Fibroblast of skin of left biceps (primary cell): ENCODE measurements at regions not wholly inside any gene's neighbourhood (a gene's known extent, or its start where the extent isn't known, plus 50 kb on each side); places are given as distances from the start of the nearest gene placed in this dataset.
"Not testable (repeated sequence)": the region's sequence is repeated elsewhere in the genome, so short reads cannot be mapped to it uniquely, and the experiment has no call there.

ENCODE experiments used
- DNase-seq, 2 experiments: peaks; one replicate each; pipeline ENCODE4 v3.0.0-alpha.2; 2013; ENCODE audit warnings: low read depth in 2 of 2

GRCh38 chr4:43607827-43608461, 715.4 kb downstream of the GRXCR1 start:
- no peak for DNase-seq

DNA sequence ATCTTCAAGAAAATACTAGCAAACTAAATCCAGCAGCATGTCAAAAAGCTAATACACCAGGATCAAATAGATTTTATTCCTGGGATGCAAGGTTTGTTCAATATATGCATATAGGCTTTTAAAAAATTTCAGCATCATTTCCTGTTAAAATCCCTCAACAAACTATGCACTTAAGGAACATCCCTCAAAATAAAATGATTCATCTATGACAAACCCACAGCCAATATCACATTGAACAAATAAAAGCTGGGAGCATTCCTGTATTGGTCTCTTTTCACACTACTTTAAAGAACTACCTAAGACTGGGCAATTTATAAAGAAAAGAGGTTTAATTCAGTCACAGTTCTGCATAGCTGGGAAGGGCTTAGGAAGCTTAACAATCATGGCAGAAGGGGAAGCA, 726.7 kb downstream of the GRXCR1 start:
- DNase-seq = no peak

GRCh38 chr4:43637893-43638292, 745.4 kb downstream of the GRXCR1 start:
- not testable (repeated sequence) for DNase-seq

GRCh38 chr4:43651991-43652390, 759.5 kb downstream of the GRXCR1 start:
- no peak for DNase-seq

DNA sequence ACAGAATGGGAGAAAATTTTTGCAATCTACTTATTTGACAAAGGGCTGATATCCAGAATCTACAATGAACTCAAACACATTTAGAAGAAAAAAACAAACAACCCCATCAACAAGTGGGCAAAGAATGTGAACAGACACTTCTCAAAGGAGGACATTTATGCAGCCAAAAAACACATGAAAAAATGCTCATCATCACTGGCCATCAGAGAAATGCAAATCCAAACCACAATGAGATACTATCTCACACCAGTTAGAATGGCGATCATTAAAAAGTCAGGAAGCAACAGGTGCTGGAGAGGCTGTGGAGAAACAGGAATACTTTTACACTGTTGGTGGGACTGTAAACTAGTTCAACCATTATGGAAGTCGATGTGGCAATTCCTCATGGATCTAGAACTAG, 767.0 kb downstream of the GRXCR1 start:
- not testable (repeated sequence) for DNase-seq

GRCh38 chr4:43672265-43672885, 776.2 kb downstream of the KCTD8 start:
- not testable (repeated sequence) for DNase-seq

GRCh38 chr4:43680421-43680820, 768.2 kb downstream of the KCTD8 start:
- DNase-seq = no peak

DNA sequence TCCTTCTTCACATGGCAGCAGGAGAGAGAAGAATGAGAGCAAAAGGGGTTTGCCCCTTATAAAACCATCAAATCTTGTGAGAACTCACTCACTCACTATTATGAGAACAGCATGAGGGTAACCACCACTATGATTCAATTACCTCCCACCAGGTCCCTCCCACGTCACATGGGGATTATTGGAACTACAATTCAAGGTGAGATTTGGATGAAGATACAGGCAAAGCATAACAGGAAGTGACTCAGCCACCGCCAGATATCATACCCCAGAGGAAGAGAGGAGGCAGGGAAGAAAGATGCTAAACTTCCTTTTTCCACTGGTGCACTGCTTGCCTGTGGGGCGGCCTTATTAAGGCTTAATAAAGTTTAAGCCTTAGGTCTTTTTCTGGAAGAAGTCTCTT, 766.1 kb downstream of the KCTD8 start:
- no peak for DNase-seq

GRCh38 chr4:43690116-43690515, 758.5 kb downstream of the KCTD8 start:
- DNase-seq = no peak

- DNase-seq = no peak
Measured at GRCh38 chr4:43693876-43694275, 754.7 kb downstream of the KCTD8 start.

DNA sequence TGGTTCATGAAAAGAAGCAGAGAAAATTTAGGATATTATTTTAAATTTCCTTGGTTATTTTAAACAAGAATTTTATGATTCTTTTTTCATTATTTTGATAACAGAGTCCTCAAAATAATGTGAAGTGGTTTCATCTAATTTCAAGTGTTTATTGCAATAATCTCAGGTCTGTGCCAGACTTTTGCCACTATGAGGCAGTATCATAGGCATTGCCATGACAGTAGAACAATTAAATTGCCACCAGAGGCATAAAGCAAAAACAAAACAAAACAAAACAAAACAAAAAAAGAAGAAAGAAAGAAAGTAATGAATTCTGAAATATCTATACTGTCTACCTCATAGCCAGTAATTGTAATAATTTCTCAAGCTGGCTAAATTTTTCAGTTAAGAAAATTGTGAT, 739.2 kb downstream of the KCTD8 start:
- DNase-seq = no peak

DNA sequence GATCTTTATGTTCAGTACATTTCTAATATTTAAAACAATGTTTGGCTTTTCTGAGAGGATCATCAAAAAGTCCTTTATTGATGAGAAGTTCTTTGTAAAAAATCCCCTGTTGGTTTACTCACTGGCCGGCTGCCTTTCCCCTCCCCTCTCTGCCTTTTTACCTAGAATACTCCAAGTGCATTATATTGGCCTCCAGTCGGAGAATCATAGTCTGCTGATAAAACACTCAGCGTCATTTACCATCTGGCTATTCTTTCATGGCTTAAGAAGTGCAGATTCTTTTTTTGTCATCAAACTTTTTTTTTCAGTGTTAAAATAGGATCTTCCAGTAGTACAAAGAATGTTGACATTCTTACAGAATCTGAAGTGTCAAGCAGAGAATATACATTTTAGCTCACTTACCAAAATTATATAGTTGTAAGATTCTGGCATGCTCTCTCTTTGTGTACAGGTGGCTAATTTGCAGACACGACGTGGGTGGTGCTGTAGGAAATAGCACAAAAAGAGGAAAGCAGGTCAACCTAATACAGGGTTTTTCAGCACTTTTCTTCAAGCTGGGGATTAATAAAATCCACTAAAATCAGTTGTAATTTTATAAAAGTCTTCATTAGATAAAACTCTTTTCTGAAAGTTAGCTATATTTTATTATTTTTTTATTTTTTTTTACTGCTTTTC, 731.8 kb downstream of the KCTD8 start:
- no peak for DNase-seq

- no peak for DNase-seq
Measured at GRCh38 chr4:43718369-43718768, 730.2 kb downstream of the KCTD8 start.

- DNase-seq = no peak
Measured at GRCh38 chr4:43732829-43733426, 715.7 kb downstream of the KCTD8 start.

DNA sequence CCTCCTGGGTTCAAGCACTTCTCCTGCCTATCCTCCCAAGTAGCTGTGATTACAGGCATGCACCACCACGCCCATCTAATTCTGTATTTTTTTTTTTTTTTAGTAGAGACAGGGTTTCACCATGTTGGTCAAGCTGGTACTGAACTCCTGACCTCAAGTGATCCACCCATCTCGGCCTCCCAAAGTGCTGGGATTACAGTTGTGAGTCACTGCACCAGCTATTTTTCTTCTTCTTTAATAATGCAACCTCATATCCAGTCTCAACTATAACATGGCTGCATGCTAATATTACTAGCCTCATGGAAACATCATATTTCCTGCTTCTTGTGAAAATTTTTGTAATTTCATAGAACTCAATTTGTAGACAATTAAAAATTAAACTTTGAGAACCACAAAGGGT, 706.5 kb downstream of the KCTD8 start:
- no peak for DNase-seq

DNA sequence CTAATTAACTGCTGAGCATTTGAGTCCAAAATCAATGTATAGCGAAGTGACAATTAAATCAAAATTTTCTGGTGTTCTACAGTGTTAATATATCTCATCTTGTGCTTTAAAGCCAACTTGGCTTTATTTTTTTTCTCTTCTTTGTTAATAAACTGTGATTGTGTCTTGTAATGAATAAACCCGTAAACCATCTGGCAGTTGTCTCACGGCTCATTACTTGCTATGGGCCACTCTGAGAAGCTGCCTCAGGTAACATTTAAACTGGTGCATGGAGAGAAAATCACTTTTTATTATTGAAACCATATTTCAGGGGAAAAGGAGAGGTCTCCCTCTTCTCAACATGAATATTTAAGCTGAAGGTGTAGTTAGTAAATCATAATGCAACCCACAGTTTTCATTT, 694.0 kb downstream of the KCTD8 start:
- DNase-seq = no peak

DNA sequence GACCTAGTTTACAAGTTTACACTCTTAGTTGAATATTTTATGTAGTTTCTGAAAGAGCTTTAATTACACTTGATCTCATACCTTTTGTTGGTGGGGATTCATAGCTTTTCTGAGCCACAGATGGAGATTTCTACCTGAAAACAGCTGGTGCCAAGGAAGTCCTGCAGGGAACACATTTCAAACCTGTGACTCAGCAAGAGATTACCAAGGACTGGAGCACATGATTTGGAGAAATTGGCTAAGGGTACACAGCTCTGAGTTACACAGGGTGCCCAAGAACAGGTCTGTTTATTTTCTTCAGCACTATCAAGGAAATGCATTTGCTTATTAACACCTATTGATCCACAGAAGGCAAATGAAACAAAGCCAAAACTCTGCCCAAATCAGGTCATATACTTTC, 691.5 kb downstream of the KCTD8 start:
- DNase-seq = no peak

GRCh38 chr4:43758836-43759235, 689.8 kb downstream of the KCTD8 start:
- no peak for DNase-seq

DNA sequence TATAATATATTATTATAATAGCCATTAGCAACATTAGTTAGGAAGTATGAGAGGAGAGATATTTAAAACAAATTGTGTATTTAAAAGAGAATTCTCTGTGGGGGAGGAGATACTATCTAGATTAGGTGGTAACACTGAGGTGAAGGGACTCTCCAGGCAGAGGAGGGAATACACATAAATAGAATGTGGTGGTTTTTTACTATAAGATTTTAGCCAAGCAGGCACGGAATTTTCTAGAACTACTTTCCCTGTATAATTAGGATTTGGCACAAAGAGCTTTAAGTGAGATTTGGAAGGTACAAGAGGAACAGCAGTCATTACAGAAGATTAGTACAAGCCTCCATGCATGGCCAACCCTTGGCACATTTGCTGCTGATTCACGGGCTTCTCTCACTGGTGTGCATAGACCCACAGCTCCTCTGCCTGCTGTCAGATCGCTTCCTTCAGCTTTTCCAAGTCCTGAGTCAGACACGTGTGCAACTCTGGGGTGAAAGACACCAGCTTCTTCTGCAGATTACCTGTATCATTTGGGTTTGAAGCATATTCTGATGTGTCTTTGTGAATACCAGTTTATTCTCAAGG, 685.5 kb downstream of the KCTD8 start:
- no peak for DNase-seq

- no peak for DNase-seq
Measured at GRCh38 chr4:43765514-43765913, 683.1 kb downstream of the KCTD8 start.

- DNase-seq = no peak
Measured at GRCh38 chr4:43766648-43767047, 682.0 kb downstream of the KCTD8 start.

DNA sequence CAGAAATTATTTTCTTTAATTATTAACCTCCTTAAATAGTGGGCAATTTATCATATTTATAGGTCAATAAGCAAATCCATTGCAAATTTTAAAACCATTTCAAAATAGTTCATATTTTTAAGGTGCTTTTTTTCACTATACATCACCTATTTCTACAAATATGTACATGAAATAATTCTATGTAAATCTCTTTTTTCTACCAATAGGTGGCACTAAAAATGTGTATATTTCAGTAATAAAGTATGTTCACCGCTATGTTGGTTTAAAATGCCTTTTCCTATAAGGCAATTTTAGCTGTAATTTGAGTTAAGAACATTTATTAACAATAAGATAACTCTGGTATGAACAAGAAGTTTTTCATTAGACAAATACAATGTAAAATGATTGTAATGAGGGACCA, 672.2 kb downstream of the KCTD8 start:
- DNase-seq = no peak
